ENCODE measurements at regions not wholly inside any gene's neighbourhood (a gene's known extent, or its start where the extent isn't known, plus 50 kb on each side); places are given as distances from the start of the nearest gene placed in this dataset.

DNA sequence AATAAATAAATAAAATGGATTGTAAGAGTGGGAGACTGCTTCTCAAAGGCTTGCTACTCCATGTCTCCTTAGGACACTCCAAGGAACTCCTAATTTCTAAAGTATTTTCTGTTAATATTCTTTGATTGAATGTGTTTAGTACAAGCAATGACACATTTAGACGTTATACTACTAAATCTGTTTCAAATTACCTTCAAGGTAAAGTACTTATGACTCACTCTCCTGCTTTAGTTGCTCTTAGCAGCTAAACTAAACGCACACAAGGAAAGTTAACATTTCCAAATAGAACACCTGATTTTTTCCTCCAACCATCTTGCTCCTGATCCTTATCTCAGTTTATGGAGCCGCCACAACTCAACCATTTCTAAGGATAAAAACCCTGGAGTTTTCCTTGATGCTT is 969.8 kb upstream of the ADGRL4 start:
- DNase-seq, result no peak

DNA sequence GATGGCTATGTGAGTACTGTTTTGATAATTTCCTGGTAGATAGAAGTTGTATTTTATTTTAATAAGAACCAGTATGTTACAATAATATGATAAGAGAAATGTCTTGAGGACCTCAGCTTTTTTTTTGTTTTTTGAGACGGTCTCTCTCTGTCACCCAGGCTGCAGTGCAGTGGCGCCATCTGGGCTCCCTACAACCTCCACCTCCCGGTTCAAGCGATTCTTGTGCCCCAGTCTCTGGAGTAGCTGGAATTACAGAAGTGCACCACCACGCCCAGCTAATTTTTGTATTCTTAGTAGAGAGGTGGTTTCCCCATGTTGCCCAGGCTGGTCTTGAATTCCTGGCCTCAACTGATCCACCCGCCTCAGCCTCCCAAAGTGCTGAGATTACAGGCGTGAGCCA is 968.1 kb upstream of the ADGRL4 start:
- no peak for DNase-seq

DNA sequence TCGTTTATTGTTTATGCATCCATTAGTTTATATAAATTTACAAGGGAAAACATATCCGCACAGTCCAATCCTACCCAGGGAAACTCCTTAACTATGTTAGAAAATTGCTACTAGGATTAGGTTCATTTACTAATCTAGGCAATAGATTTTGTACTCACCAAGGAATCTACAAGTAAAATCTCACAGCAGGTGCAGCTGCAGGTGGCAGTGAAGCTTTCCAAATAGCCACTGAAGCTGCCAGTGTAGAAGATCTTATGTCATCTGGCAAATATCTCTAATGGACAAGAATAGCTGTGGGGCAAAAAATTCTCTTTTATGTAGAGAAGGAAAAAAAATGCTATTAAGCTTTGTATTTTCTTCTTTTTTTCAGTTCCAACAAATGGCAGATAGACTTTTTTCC is 963.4 kb upstream of the ADGRL4 start:
- no peak for DNase-seq

DNA sequence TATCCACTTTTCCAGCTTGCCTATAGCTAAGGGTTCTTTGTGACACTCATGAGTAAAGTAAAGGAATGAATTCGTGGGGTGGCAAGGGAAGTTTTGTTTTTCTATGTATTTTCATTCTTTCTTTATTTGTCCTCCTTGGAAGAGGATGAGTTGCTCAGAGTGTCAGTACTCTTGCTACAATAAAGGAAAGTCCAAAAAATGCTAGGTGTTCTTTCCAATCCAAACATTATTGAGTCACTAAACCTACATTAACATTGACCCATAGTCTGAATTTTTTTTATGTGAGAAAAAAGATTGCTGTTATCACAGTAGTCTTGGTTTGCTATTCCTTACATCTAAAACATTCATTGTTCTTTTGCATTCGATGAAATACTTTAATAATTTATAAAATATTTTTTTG is 959.9 kb upstream of the ADGRL4 start:
- DNase-seq, result no peak

DNA sequence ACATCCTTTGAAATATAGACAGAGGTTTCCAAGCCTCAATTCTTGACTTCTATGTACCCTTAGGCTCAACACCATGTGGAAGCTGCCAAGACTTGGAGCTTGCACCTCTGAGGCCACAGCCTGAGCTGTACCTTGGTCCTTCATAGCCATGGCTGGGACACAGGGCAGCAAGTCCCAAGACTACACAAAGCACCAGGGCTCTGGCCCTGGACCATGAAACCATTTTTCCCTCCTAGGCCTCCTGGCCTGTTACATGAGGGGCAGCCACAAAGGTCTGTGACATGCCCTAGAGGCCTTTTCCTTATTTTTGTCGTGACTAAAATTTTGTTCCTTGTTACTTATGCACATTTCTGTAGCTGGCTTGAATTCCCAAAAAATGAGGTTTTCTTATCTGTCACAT is 953.1 kb upstream of the ADGRL4 start:
- DNase-seq, result no peak

DNA sequence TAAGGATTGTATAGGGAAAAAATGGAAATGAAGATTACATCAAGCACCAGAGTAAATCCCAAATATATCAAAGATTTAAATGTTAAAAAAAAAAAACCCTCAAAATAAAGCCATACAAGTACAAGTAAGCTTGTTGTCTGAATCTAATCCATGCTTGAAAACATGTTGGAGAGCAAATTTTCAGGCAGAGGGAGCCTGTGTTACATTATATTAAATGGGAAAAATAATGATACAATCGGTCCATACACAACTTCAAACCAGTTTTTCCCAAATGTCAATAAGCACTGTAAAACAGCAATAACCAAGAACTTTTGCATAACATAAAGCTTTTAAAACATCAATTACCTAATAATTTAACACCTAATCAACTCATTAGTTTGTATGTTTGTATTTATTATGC is 949.4 kb upstream of the ADGRL4 start:
- DNase-seq, result no peak

DNA sequence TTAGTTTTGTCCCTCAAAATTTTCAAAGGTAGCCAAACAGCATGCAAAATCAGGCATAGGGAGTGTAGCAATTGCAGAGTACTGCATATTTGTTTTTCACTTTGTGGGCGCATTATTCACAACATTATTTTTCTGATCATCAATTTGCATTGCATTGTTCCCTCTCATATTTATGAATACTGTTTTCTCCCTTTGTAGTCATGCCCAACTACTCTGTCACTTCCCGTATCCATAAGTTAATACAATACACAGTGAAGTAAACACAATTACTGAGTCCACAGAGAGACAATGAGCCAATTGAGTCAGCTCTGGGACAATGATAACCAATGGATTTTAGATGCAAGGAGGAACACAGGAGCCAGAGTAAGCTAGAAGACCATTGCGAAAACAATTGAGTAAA is 944.0 kb upstream of the ADGRL4 start:
- DNase-seq, result no peak

DNA sequence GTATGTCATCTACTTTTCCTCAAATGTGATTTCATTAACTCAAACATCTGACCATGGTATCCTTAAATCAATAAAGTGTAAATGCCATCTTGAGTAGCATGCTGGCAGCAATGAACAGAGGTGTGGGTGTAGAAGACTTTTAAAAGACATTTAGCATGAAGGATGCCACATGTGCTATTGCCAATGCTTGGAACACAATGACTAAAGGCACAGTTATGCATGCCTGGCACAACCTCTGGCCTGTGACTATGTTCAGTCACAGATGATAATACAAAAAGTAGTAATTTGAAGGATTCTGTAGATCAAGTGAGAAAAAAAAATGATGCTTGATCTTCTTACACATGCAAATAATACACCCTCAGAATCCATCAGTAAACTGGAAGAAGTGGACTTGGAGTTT is 938.9 kb upstream of the ADGRL4 start:
- no peak for DNase-seq

DNA sequence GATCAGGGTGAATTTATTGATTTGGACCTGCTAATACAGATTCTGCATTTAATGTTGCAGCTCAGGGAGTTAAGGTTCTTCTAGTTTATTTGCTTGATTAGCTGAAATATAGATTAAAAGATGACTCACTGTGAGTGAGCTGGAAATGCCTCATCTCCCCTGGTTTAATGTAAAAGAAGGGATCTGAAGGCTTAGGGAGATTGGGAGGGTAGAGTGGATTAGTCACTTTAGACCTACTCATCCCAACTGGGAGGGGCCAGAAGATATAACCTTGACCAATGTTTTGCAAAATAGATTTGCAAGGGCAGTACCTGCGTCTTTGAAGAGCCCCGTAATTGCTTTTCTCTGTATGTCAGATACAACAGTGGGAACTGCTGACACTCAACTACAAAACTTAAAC is 922.8 kb upstream of the ADGRL4 start:
- no peak for DNase-seq

DNA sequence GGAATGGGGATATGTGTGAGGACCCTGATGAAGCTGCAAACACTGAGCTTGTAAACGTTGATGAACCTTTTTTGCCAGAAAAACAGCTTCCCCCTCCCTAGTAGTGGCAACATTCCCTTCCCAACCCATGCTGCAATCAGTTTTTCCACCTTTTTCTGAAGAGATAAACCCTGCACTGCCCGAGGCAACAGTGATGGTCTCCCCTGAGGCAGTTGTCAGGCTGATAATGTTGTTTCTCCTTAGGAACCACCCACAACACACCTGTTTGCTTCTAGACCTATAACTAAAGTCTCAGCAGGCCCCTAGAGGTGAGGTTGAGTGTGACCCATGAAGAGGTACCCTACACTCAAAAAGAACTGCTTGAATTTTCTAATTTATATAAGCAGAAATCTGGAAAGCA is 922.4 kb upstream of the ADGRL4 start:
- DNase-seq, result no peak

DNA sequence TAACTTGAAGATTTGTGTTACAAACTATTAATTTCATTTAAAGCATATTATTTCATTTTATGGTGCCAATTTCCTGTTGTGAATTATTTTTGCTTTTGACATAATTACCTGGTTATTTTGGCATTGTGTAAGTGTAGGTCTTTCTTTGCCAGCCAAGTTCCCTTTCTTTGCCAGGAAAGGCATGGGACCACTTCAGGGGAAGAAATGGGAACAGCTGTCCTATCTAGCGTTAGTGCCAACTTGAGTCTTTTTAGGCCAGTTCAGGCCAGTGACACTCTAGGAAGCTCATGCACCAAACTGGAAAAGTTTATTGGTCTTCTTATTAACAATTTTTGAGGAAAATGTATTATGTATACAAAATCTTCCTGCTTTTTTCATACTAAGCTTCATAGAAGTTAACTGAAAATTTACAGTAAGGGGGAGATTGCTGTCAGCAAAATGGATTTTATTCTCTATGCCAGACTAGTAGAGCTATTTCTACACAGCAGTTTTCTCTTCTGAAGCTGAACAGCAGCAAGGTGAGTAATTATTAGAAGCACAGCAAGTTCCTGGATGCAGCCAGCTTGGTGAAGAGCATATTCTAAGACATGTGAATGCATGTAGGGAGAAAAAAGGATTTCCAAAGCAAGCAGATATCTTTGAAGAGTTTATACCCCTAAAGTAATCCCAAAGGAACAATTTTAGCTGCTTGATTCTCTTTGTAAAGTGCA is 914.6 kb upstream of the ADGRL4 start:
- DNase-seq, result no peak

DNA sequence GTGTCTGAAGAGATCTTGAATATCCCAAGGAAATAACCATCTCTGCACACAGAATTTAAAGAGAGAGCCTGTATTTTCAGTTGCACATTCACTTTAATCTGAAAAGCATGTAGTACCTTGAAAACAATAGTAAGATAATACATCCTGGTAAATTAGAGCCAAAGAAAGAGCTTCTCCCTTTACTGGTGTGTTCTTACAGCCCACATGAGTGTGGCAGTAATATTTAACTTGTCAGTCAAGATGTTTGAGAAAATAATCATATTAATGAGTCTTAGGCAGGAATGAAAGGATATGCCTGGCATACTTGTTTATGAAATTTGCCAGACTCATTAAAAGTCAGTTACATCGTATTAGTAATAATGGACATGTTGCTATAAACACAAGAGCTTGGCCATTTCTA is 908.4 kb upstream of the ADGRL4 start:
- no peak for DNase-seq

DNA sequence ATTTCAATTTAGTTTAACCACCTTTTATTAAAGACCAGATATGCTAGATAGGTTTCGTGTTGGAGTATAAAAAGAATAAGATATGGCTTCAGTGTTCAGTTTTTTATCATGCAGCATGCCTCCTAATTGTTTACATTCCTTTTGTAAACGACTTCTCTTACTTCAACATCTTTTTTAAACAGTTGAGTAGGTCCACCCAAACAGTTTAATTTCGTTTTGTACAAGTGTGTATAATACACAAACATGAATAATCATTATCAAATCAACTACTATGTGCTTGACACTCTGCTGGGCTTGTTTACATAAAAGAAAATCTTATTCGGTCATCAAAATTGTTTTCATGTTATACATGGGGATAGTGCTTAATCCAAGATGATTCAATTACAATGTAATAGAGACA is 906.3 kb upstream of the ADGRL4 start:
- DNase-seq, result no peak

DNA sequence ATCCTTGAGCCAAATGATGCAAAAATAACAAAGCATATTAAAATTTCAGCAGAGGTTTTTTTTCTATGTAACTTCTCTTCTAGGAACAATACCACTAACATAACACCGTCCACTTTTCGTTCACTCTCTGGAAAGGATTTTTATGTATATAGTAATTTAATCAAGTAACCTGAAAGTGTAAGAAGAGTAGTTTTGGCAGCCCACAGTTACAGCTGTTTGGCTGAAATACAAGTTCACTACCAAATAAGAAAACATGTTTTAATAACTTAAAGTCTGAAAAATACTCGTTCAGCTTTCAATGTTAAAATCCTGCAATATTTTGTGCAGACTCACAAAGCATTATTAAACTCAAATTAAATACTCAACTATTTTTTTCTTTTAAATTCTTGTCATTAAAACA is 896.8 kb upstream of the ADGRL4 start:
- no peak for DNase-seq

DNA sequence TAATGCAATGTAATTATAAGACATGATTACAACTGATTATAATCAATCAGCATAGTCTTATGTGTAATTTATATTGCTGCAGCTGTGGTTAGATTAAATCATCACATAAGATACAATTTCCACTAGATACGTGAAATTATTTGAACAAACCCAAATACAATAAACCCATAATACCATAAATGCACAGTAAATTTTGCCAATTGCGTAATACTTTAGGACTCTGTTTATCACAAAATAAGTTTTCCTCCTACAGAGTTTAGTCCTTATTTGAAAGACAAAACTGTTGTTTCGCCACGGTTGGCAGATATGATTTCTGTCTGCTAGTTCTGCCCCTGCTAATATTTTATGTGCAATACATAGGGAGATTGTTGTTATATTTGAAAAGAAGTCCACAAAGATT is 895.9 kb upstream of the ADGRL4 start:
- DNase-seq, result no peak

DNA sequence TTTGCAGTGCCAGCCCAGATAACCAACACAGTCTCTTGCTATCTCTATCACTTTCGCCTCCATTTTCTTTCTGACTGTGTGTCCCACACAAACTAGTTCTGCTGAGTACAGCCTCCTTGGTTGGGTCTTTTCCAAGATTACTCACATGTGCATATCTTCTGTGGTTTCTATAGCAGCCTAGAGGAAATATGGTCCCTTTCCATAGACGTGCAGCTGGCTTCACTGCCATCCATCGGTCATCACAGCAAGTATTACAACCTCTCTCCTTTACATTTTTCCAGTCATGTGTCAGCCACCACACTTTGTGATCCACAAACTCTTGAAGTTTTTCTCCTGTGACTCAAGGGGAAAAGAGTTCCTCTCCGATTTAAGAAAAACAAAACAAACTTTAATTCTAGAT is 893.4 kb upstream of the ADGRL4 start:
- DNase-seq, result no peak

DNA sequence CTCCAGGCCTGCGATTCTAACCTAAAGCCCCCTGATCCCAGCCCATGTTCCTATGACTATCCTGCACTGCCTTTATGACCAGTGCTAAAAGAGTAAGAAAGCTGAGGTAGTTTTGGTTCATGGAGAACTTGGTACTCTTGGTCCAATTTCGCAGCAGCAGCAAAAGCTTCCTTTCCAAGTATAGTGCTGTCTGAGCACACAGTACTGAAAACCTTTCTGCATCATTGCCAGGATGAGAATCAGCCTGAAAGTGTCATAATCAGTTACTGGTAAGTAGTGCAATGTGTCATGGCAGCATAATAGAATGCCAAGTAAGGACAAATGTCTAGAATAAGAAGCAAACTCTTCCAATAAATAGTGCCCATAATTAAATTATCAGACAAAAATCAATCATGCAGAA is 889.6 kb upstream of the ADGRL4 start:
- DNase-seq, result no peak

DNA sequence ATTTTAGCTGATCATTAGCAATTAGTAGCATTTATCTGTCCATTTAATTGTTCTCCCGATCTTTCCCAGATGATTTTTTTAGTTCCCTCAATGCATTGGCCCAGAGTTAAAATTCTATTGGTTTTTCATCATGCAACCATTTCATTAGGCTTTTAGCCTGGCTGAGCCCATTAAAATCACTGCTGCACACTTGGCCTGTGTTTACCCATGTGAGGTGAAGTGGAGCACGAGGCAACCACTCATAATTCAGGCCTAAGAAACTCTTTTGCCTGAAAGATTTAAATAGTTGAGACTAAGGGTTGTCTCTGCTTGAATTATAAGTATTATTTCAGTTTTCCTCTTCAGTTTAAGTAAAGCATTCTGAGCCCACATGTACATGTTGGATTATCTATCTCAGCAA is 889.0 kb upstream of the ADGRL4 start:
- DNase-seq, result no peak

DNA sequence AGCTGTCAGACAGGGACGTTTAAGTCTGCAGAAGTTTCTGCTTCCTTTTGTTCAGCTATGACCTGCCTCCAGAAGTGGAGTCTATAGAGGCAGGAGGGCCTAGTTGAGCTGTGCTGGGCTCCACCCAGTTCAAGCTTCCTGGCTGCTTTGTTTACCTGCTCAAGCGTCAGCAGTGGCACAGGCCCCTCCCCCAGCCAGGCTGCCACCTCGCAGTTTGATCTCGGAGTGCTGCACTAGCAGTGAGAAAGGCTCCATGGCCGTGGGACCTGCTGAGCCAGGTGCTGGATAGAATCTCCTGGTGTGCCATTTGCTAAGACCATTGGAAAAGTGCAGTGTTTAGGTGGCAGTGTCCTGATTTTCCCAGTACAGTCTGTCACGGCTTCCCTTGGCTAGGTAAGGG is 887.6 kb upstream of the ADGRL4 start:
- peak; percentile 7 for DNase-seq

DNA sequence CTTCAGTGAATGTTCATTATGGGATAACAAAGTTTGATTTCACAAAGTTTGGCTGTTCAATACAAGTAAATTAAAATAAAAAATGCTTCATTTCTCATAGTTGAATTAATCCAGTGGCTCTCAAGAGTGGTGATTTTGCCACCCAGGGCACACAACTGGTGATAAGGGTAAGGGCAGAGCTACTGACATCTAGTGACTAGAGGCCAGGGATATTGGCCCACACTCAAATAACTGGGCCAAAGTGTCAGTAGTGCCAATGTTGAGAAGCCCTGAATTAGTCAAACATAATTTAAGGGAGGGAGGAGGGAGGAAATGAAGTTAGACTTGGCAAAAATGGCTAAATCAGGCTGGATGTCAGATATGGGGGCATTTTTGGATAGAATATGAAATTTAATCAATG is 880.5 kb upstream of the ADGRL4 start:
- DNase-seq, result no peak

DNA sequence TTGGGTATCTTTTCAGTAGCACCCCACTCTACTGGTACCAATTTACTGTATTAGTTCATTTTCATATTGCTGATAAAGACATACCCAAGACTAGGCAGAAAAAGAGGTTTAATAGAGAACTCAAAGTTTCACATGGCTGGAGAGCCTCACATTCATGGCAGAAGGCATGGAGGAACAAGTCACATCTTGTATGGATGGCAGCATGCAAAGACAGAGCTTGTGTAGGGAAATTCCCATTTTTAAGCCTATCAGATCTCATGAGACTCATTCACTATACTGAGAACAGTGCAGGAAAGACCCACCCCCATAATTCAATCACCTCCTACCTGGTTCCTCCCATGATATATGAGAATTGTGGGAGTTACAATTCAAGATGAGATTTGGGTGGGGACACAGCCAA is 878.6 kb upstream of the ADGRL4 start:
- DNase-seq, result no peak

DNA sequence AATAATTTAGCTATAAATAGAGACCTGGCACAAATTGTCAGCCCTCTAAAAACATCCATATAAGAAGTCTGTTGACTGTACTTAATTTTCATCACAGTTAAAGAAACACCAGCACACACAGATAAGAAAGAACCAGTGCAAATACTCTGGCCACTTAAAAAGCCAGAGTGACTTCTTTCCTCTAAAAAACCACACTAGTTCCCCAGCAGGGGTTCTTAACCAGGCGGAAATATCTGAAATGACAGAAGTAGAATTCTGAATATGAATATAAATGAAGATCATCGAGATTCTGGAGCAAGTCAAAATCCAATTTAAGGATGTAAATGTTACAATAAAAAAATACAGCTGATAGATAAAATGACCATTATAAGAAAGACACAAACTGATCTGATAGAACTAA is 870.6 kb upstream of the ADGRL4 start:
- no peak for DNase-seq

DNA sequence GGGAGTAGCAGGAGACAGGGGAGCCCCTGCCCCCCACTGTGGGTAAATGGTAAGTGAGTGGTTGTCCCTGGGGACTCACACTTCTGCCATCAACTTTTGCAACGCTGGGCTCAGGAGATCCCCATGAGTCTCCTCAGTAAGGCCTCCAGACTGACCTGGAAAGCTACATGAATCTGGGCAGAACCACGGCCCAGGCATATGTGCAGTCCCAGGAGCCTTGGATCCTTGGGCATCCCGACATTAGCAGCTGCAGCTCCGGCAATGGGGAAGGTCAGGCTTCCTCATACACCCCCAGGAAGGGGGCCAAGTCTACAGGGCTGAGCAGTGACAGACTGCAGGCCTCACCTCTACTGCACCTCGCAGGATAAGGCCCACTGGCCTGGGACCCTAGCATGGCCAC is 868.7 kb upstream of the ADGRL4 start:
- no peak for DNase-seq

DNA sequence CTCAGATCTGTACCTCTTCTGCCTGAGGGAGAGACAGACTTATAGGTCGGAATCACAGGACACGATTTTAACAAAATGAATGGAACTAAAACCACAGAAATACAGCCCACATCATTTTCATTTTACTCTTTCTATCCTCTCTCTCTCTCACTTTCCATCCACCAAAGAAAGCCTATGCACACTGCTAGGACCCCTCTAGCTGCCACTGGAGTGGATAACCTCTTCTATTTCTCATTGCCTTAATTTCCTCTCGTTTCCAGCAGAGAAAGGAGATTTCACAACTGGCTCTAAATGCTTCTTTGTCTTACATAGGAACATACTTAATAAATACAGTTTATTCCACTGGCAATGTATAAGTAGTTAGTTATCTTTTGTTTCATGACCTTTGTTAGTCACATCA is 867.8 kb upstream of the ADGRL4 start:
- no peak for DNase-seq

DNA sequence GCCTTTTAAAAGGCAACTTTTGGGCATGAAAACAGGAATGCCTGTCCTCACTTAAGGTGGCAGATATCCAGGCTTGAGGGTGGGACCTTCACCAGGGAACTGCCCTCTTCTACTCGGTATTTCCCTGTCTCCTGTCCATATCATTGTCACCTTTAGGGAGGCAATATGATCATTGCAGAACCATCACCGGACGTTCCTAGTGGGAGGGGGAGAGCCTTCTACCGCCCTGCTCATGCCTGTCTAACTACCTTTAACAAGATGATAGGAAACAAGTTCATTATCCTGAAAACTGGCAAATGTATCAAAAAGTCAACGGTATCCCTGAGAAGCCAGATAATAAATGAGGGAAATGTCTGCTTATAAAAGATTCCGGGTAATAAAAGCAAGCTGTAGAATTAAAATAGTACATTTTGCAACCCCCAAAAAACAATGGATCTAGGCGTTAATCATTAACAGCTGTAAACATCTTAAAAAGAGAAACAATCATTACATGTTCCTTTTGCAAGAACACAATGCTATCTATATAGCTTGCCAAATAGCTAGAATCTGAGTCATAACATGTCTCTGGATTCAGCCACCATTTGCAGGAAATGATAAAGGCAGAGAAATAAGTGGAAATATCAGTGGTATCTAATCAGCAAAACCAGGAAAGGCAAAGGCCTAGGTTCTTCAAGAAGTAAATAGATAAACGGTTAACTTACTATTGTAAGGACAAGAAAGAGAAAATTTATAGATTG is 852.9 kb upstream of the ADGRL4 start:
- no peak for DNase-seq
